ENCODE measurements at regions not wholly inside any gene's neighbourhood (a gene's known extent, or its start where the extent isn't known, plus 50 kb on each side); places are given as distances from the start of the nearest gene placed in this dataset.
"Not testable (repeated sequence)": the region's sequence is repeated elsewhere in the genome, so short reads cannot be mapped to it uniquely, and the experiment has no call there.

- TF ChIP-seq CEBPZ (IDR thresholded peaks at IDR 0.05; ENCODE audit: low read depth, low read length); CHD2 (IDR thresholded peaks at IDR 0.05; ENCODE audit: borderline replicate concordance, low read depth, low read length); KDM1A (IDR thresholded peaks at IDR 0.05; ENCODE audit: borderline replicate concordance); CHD4 (IDR thresholded peaks at IDR 0.05); EGR1 (IDR thresholded peaks at IDR 0.05; ENCODE audit: borderline replicate concordance in 1 of 2, low read depth in 2 of 2, low read length in 2 of 2); MXI1 (IDR thresholded peaks at IDR 0.05; ENCODE audit: low read depth, low read length); ZBTB33 (IDR thresholded peaks at IDR 0.05): not testable (repeated sequence)
- TF ChIP-seq, protein P1, sequence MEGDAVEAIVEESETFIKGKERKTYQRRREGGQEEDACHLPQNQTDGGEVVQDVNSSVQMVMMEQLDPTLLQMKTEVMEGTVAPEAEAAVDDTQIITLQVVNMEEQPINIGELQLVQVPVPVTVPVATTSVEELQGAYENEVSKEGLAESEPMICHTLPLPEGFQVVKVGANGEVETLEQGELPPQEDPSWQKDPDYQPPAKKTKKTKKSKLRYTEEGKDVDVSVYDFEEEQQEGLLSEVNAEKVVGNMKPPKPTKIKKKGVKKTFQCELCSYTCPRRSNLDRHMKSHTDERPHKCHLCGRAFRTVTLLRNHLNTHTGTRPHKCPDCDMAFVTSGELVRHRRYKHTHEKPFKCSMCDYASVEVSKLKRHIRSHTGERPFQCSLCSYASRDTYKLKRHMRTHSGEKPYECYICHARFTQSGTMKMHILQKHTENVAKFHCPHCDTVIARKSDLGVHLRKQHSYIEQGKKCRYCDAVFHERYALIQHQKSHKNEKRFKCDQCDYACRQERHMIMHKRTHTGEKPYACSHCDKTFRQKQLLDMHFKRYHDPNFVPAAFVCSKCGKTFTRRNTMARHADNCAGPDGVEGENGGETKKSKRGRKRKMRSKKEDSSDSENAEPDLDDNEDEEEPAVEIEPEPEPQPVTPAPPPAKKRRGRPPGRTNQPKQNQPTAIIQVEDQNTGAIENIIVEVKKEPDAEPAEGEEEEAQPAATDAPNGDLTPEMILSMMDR (IDR thresholded peaks at IDR 0.05 in 2 of 3, conservative IDR thresholded peaks at IDR 0.05 in 1 of 3; ENCODE audit: control insufficient read depth in 2 of 3, extremely low read depth in 1 of 3, insufficient read depth in 1 of 3, low read depth in 3 of 3, low read length in 3 of 3), result not testable (repeated sequence)
These were observed 995.6 kb upstream of the GYPC start for GRCh38 chr2:125660369-125660768.

All from GM12878 (cell line).